ENCODE measurements at regions not wholly inside any gene's neighbourhood (a gene's known extent, or its start where the extent isn't known, plus 50 kb on each side); places are given as distances from the start of the nearest gene placed in this dataset.

DNA sequence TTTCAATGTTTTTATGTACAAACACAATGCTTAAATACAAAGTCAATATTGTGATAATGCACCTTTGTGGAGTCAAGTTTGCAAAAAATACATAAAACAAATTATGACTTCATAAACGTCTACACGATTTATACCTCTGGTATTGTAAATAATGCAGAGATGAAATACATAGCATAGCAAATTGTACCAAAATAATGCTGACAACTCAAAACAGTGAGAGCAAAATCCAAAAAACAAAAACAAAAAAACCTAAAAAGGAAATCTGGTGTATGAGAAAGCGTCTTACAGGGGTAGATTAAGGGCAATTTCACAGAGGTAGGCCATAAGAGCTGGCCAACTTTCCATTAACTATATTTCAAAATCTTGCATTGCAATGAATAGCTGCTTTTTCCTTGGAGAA, 161.5 kb upstream of the LRRC7 start:
- DNase-seq = no peak

DNA sequence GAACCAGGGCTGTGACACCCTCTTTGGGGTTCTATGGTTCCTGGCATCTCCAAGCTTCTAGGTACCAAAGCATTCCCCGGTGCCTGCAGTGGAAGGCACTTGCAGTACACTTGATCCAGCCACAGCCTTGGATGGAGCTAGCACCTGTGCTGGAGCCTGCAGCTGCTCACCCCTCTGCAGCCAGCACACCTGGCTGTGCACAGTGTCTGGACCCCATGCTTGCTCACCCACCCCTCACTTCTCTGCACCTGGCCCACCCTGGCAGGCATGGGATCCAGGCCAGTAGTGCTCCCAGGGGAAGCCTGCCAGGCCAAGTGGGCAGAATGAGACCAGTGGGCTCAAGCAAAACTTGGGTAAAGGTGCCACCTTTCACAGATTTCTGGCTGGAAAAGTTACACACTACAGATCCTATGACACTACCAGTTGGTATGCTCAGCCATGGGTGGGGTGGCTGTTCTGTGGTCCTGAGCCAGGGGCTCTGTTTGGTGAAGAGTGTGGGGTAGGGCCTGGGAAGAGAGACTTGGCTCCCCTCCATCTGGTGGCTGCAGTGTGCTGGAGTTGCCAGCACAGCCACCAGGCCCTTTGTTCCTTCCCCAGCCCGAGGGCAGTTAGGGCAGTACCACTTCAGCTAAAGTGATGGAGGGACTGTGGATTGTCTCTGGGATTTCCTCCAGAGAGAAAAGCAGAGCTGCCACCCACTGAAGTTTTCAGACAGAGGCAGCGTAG, 157.8 kb upstream of the LRRC7 start:
- no peaks in the 10 kb centered on the region for H3F3A ChIP-seq (ENCODE audit: insufficient read depth, low read length)
- H3K27ac ChIP-seq (ENCODE audit: low read length) = no peak overlapping the region
- no peaks in the 10 kb centered on the region for H3K9me2 ChIP-seq (replicated peaks; ENCODE audit: insufficient read depth, low read length)
- TF ChIP-seq EZH2phosphoT487 (IDR thresholded peaks at IDR 0.05; ENCODE audit: low read length) (no peak), CTCF (IDR thresholded peaks at IDR 0.05; ENCODE audit: low read length) (no peak), EZH2 (optimal IDR thresholded peaks at IDR 0.05; ENCODE audit: low read depth, low read length) (no peak)
- no peak overlapping the region for H2AFZ ChIP-seq (ENCODE audit: low read length)
- H3K27me3 ChIP-seq (replicated peaks; ENCODE audit: insufficient read depth, low read length) = no peaks in the 10 kb centered on the region
- H3K4me1 ChIP-seq (ENCODE audit: low read length) = no peaks in the 10 kb centered on the region
- H3K79me2 ChIP-seq (ENCODE audit: low read length) = no peaks in the 10 kb centered on the region
- no peak overlapping the region for H3K9ac ChIP-seq (ENCODE audit: low read length)
- no peak overlapping the region for H3K4me3 ChIP-seq (ENCODE audit: low read length)
- no peaks in the 10 kb centered on the region for H4K20me1 ChIP-seq (ENCODE audit: insufficient read depth, low read length)
- H3K4me2 ChIP-seq (ENCODE audit: low read depth, low read length) = no peak overlapping the region
- no peak for DNase-seq
- no peaks in the 10 kb centered on the region for H3K9me3 ChIP-seq (replicated peaks; ENCODE audit: insufficient read depth, low read length)
- no peaks in the 10 kb centered on the region for H3K36me3 ChIP-seq (replicated peaks; ENCODE audit: insufficient read depth, low read length)

More for the DNA sequence above, 161.5 kb upstream of the LRRC7 start:
- no peak overlapping the region for H2AFZ ChIP-seq (ENCODE audit: low read length)
- no peaks in the 10 kb centered on the region for H3K27me3 ChIP-seq (replicated peaks; ENCODE audit: insufficient read depth, low read length)
- H3F3A ChIP-seq (ENCODE audit: insufficient read depth, low read length) = no peaks in the 10 kb centered on the region
- no peak overlapping the region for H3K9ac ChIP-seq (ENCODE audit: low read length)
- no peaks in the 10 kb centered on the region for H3K9me2 ChIP-seq (replicated peaks; ENCODE audit: insufficient read depth, low read length)
- H3K36me3 ChIP-seq (replicated peaks; ENCODE audit: insufficient read depth, low read length) = no peaks in the 10 kb centered on the region
- H3K9me3 ChIP-seq (replicated peaks; ENCODE audit: insufficient read depth, low read length) = no peaks in the 10 kb centered on the region
- H3K4me3 ChIP-seq (ENCODE audit: low read length) = no peak overlapping the region
- H3K4me1 ChIP-seq (ENCODE audit: low read length) = no peaks in the 10 kb centered on the region
- TF ChIP-seq EZH2phosphoT487 (IDR thresholded peaks at IDR 0.05; ENCODE audit: low read length) = no peak
- TF ChIP-seq CTCF (IDR thresholded peaks at IDR 0.05; ENCODE audit: low read length) = no peak
- TF ChIP-seq EZH2 (optimal IDR thresholded peaks at IDR 0.05; ENCODE audit: low read depth, low read length) = no peak
- H3K27ac ChIP-seq (ENCODE audit: low read length) = no peak overlapping the region
- no peaks in the 10 kb centered on the region for H3K79me2 ChIP-seq (ENCODE audit: low read length)
- no peaks in the 10 kb centered on the region for H4K20me1 ChIP-seq (ENCODE audit: insufficient read depth, low read length)
- H3K4me2 ChIP-seq (ENCODE audit: low read depth, low read length) = no peak overlapping the region

- Histone ChIP-seq H3K4me1 (ENCODE audit: low read length) (no peaks in the 10 kb centered on the region), H3K27me3 (replicated peaks; ENCODE audit: insufficient read depth, low read length) (no peaks in the 10 kb centered on the region), H3K36me3 (replicated peaks; ENCODE audit: insufficient read depth, low read length) (no peaks in the 10 kb centered on the region), H3K4me2 (ENCODE audit: low read depth, low read length) (no peak overlapping the region), H3F3A (ENCODE audit: insufficient read depth, low read length) (no peaks in the 10 kb centered on the region), H3K9me2 (replicated peaks; ENCODE audit: insufficient read depth, low read length) (no peaks in the 10 kb centered on the region), H3K9me3 (replicated peaks; ENCODE audit: insufficient read depth, low read length) (no peaks in the 10 kb centered on the region), H3K79me2 (ENCODE audit: low read length) (no peaks in the 10 kb centered on the region), H3K4me3 (ENCODE audit: low read length) (no peak overlapping the region), H3K27ac (ENCODE audit: low read length) (no peak overlapping the region), H3K9ac (ENCODE audit: low read length) (no peak overlapping the region), H4K20me1 (ENCODE audit: insufficient read depth, low read length) (no peaks in the 10 kb centered on the region), H2AFZ (ENCODE audit: low read length) (no peak overlapping the region)
- DNase-seq = no peak
- TF ChIP-seq EZH2phosphoT487 (IDR thresholded peaks at IDR 0.05; ENCODE audit: low read length) (no peak), EZH2 (optimal IDR thresholded peaks at IDR 0.05; ENCODE audit: low read depth, low read length) (no peak), CTCF (IDR thresholded peaks at IDR 0.05; ENCODE audit: low read length) (no peak)
Observed at GRCh38 chr1:69410457-69410850, 157.3 kb upstream of the LRRC7 start.

Measured in MM.1S (cell line).